ENCODE measurements at regions not wholly inside any gene's neighbourhood (a gene's known extent, or its start where the extent isn't known, plus 50 kb on each side); places are given as distances from the start of the nearest gene placed in this dataset.

- no peak for DNase-seq (ENCODE audit: low read depth in 2 of 2)
Measured at GRCh38 chr9:134987376-134987775, 69.7 kb upstream of the FCN1 start.

GRCh38 chr9:134987906-134988700 lies 70.4 kb upstream of the FCN1 start:
- no peak for DNase-seq (ENCODE audit: low read depth in 2 of 2)

- no peak for DNase-seq (ENCODE audit: low read depth in 2 of 2)
Measured at GRCh38 chr9:134988706-134989105, 71.0 kb upstream of the FCN1 start.

- DNase-seq (ENCODE audit: low read depth in 2 of 2) = no peak
Measured at GRCh38 chr9:134989206-134990065, 71.7 kb upstream of the FCN1 start.

- DNase-seq (ENCODE audit: low read depth in 2 of 2) = no peak
Measured at GRCh38 chr9:134991808-134992754, 74.4 kb upstream of the FCN1 start.

- DNase-seq (ENCODE audit: low read depth in 2 of 2) = no peak
Measured at GRCh38 chr9:134992755-134993124, 75.0 kb upstream of the FCN1 start.

- no peak for DNase-seq (ENCODE audit: low read depth in 2 of 2)
Measured at GRCh38 chr9:134993416-134993815, 75.7 kb upstream of the FCN1 start.

GRCh38 chr9:134993996-134994720 lies 76.4 kb upstream of the FCN1 start:
- no peak for DNase-seq (ENCODE audit: low read depth in 2 of 2)

- no peak for DNase-seq (ENCODE audit: low read depth in 2 of 2)
Measured at GRCh38 chr9:134994926-134995791, 77.4 kb upstream of the FCN1 start.

- DNase-seq (ENCODE audit: low read depth in 2 of 2) = no peak
Measured at GRCh38 chr9:134995792-134996120, 78.0 kb upstream of the FCN1 start.

- no peak for DNase-seq (ENCODE audit: low read depth in 2 of 2)
Measured at GRCh38 chr9:134996591-134997530, 79.1 kb upstream of the FCN1 start.

GRCh38 chr9:135000647-135001245 lies 83.0 kb upstream of the FCN1 start:
- DNase-seq (ENCODE audit: low read depth in 2 of 2) = no peak

- DNase-seq (ENCODE audit: low read depth in 2 of 2) = no peak
Measured at GRCh38 chr9:135001526-135001925, 83.8 kb upstream of the FCN1 start.

- no peak for DNase-seq (ENCODE audit: low read depth in 2 of 2)
Measured at GRCh38 chr9:135002336-135002735, 84.6 kb upstream of the FCN1 start.

- no peak for DNase-seq (ENCODE audit: low read depth in 2 of 2)
Measured at GRCh38 chr9:135002802-135003201, 84.7 kb upstream of the OLFM1 start.

GRCh38 chr9:135004772-135005171 lies 82.7 kb upstream of the OLFM1 start:
- no peak for DNase-seq (ENCODE audit: low read depth in 2 of 2)

- DNase-seq (ENCODE audit: low read depth in 2 of 2) = no peak
Measured at GRCh38 chr9:135006911-135007570, 80.4 kb upstream of the OLFM1 start.

- no peak for DNase-seq (ENCODE audit: low read depth in 2 of 2)
Measured at GRCh38 chr9:135007601-135008000, 79.9 kb upstream of the OLFM1 start.
